Right atrium auricular region (tissue), 2 donors: ENCODE measurements at regions not wholly inside any gene's neighbourhood (a gene's known extent, or its start where the extent isn't known, plus 50 kb on each side); places are given as distances from the start of the nearest gene placed in this dataset.
"Not testable (repeated sequence)": the region's sequence is repeated elsewhere in the genome, so short reads cannot be mapped to it uniquely, and the experiment has no call there.

Experiments used
- DNase-seq: peaks from one replicate; pipeline ENCODE4 v3.0.0-alpha.2; 2019; ENCODE audit warnings: low spot score
- H3K27ac ChIP-seq, 2 donors: fragments of 200-600 bp; sonication (generic); 1 replicate in 1 of 2; 2 replicates in 1 of 2; pipeline ENCODE4 v1.5.1; 2016 to 2019
- H3K27me3 ChIP-seq, 2 donors: fragments of 200-600 bp; sonication (generic); one replicate each; pipeline versions ENCODE4 v1.5.1 to v1.6.0; 2017 to 2019
- H3K36me3 ChIP-seq: fragments of 200-600 bp; sonication (generic); one replicate; pipeline ENCODE4 v1.5.1; 2016
- H3K4me1 ChIP-seq, 2 donors: fragments of 200-600 bp; sonication (generic); one replicate each; pipeline versions ENCODE4 v1.5.1 to v1.6.0; 2017 to 2019
- H3K4me3 ChIP-seq, 2 donors: fragments of 200-600 bp; sonication (generic); 1 replicate in 1 of 2; 2 replicates in 1 of 2; pipeline ENCODE4 v1.5.1; 2017 to 2019; ENCODE audit warnings: mild to moderate bottlenecking in 1 of 2, moderate library complexity in 1 of 2
- H3K9me3 ChIP-seq, 2 donors: fragments of 200-600 bp; sonication (generic); one replicate each; pipeline ENCODE4 v1.5.1; 2019
- TF ChIP-seq, protein P1 (sequence below), 2 donors: fragments of 200-600 bp; sonication (generic); IDR thresholded peaks; one replicate each; pipeline ENCODE4 v1.5.1; 2019; ENCODE audit warnings: antibody characterized with exemption in 2 of 2

DNA sequence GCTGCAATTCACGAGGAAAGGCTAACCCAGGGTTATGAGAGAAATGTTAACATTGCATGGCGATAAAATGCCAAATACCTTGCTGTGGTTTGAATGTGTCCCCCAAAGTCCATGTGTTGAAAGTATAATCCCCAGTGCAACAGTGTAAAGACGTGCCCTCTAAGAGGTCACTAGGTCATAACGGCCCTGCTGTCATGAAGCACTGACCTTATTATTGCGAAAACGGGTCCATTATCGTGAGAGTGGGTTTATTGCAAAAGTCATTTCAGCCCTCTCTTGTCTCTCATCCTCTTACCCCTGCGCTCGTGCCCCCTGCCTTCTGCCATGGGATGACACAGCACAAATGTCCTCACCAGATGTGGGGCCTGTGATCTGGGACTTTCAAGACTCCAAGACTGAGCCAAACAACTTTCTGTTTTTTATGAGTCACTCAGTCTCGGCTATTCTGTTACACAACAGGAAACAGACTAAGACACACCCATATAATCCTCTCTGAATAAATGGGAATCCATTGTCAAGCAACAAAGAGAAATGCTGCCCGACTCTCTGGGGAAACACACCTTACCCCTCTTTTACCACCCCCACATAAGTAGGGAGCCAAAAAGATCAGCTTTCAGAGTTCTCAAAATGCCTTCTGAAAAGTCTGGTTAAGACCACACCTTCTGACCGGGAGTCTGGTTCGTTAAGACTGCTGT is 73.1 kb upstream of the UCN3 start:
- Histone ChIP-seq H3K4me3 (no peak overlapping the region), H3K4me1 (peaks cover 0 to 27% of the 10 kb centered on the region in 2 donors), H3K27me3 (no peaks in the 10 kb centered on the region), H3K9me3 (no peaks in the 10 kb centered on the region), H3K36me3 (no peaks in the 10 kb centered on the region), H3K27ac (peak overlapping the region; percentile 74 to 75)
- DNase-seq = peak; percentile 89
- TF ChIP-seq, protein P1, sequence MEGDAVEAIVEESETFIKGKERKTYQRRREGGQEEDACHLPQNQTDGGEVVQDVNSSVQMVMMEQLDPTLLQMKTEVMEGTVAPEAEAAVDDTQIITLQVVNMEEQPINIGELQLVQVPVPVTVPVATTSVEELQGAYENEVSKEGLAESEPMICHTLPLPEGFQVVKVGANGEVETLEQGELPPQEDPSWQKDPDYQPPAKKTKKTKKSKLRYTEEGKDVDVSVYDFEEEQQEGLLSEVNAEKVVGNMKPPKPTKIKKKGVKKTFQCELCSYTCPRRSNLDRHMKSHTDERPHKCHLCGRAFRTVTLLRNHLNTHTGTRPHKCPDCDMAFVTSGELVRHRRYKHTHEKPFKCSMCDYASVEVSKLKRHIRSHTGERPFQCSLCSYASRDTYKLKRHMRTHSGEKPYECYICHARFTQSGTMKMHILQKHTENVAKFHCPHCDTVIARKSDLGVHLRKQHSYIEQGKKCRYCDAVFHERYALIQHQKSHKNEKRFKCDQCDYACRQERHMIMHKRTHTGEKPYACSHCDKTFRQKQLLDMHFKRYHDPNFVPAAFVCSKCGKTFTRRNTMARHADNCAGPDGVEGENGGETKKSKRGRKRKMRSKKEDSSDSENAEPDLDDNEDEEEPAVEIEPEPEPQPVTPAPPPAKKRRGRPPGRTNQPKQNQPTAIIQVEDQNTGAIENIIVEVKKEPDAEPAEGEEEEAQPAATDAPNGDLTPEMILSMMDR (IDR thresholded peaks at IDR 0.05) = no peak

DNA sequence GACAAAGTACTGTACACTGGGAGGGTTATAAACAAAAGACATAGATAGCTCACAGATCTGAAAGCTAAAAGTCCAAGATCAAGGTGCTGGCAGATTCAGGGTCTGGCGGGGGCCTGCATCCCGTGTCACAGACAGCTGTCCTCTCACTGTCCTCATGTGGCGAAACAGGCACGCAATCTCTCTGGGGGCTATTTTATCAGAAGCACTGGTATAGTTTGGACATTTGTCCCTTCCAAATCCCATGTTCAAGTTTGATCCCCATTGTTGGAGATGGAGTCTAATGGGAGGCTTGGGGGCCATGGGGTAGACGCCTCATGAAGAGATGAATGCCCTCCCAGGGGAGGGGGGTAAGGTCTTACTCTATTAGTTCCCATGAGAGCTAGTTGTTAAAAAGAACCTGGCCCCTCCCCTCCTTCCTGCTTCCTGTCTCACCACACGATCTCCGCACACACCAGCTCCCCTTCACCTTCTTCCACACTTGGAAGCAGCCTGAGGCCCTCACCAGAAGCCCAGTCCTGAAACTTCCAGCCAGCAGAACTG is 72.5 kb upstream of the UCN3 start:
- no peaks in the 10 kb centered on the region for H3K27me3 ChIP-seq
- no peak for DNase-seq
- TF ChIP-seq, protein P1 (IDR thresholded peaks at IDR 0.05) = no peak
- no peaks in the 10 kb centered on the region for H3K9me3 ChIP-seq
- no peaks in the 10 kb centered on the region for H3K36me3 ChIP-seq
- H3K4me1 ChIP-seq = peaks cover 0 to 34% of the 10 kb centered on the region in 2 donors
- no peak overlapping the region for H3K4me3 ChIP-seq
- H3K27ac ChIP-seq = peak overlapping the region; percentile 74 to 75

DNA sequence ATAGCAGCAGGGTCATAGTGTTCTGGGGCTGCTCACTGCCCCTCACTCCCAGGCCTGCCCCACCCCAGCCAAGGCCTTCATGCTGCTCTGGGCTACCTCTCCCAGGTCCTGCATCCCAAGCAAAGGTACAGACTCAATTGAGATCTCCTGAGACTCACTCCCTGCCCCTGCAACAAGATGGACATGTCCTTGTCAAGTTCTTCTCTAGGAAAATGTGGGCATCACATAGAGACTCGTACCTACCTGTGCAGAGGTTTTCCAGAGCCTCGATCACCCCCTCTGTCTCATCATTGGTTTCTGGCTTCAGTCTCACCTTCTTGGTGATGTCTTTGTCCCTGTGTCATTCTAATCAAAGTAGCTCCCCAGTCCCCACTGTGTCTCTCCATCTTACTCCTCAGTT is 71.8 kb upstream of the UCN3 start:
- not testable (repeated sequence) for H3K27me3 ChIP-seq, H3K9me3 ChIP-seq, H3K27ac ChIP-seq, DNase-seq, H3K36me3 ChIP-seq, H3K4me3 ChIP-seq
- H3K4me1 ChIP-seq = peaks cover 0 to 38% of the 10 kb centered on the region in 2 donors

DNA sequence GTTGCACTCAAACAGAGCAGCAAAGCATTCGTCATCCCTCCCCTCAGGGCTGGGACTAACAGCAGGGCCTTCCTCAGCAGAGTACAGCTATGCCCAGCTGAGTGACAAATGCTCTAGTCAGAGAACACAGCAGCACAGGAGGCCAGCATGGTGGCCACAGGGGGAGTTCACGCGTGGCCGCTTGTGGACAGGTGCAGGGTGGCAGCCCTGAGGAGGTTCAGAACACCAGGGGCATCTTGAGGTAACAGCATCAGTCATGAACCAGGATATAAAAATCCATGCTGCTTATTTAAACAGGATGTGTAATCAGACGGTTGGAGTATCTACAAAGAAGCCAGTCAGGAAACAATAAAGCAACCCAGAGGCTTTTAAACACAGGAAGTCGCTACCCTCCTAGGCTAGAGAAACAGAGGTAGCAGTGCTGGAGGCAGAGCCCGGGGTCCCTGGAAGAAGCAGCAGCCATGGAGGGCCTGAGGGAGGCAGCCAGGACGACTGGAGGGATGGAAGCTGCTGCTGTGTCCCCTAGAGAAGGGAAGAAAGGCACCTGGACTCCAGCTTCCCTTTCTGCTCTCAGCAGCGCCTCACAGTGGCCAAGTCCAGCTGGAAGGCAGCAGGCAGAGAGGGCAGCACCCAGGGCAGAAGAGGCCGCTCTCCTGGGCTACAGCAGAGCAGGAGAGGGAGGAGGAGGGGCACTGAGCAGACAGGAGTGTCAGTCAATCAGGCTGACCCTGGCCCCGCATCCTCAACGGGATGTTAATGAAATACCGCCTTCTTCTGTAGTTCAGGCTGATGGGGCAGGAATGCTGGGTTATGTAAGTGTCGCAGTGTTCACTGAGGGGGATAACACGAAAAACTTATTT is 70.8 kb upstream of the UCN3 start:
- Histone ChIP-seq H3K4me3 (no peak overlapping the region), H3K9me3 (no peaks in the 10 kb centered on the region), H3K4me1 (peaks cover 0 to 44% of the 10 kb centered on the region in 2 donors), H3K27ac (peak overlapping the region; percentile 23 to 42), H3K36me3 (no peaks in the 10 kb centered on the region), H3K27me3 (no peaks in the 10 kb centered on the region)
- DNase-seq = no peak
- TF ChIP-seq, protein P1 (IDR thresholded peaks at IDR 0.05) = peak in 1 of 2 donors; percentile 57

DNA sequence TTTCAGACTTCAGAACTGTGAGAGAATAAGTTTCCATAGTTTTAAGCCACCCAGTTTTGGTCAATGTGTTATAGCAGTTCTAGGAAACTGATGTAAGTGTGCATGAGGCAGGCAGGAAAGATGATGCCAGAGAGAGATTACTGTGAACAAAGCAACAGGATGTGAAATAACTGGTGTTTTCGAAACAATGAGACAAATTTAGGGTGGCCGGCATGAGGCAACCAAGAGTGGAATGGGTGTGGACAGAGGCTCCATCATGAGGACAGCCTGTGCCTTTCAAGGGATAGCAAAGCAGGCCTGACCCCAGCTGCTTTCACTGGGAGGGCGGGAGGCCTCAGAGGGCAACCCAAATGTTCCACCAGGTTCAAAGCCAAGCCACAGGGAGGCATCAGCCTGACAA is 67.3 kb upstream of the UCN3 start:
- TF ChIP-seq, protein P1 (IDR thresholded peaks at IDR 0.05) = peak in 1 of 2 donors; percentile 31
- DNase-seq = peak; percentile 76
- Histone ChIP-seq H3K36me3 (no peaks in the 10 kb centered on the region), H3K4me3 (no peak overlapping the region), H3K9me3 (no peaks in the 10 kb centered on the region), H3K27ac (peak overlapping the region in 1 of 2 donors; percentile 35), H3K27me3 (no peaks in the 10 kb centered on the region), H3K4me1 (peaks cover 0 to 32% of the 10 kb centered on the region in 2 donors)

DNA sequence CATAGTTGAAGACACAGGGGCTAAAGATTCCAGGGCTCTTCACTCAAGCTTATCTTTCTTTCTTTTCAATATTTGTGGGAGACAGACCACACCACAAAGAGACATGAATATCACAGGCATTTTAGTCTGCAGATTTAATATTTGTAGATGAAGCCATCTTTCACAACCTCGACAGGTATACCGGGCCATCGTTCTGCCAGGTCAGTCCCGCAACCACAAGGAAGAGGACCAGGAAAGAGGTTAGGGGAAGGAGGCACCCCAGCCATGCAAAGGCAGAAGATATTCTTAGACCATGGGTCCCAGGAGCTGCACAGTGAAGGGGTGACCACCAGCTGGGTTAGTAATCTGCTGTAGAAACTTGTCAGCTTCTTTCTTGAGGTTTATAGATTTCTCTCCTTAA is 66.8 kb upstream of the UCN3 start:
- H3K27ac ChIP-seq = peak overlapping the region in 1 of 2 donors; percentile 35
- DNase-seq = no peak
- H3K27me3 ChIP-seq = no peaks in the 10 kb centered on the region
- peaks cover 0 to 31% of the 10 kb centered on the region in 2 donors for H3K4me1 ChIP-seq
- H3K9me3 ChIP-seq = no peaks in the 10 kb centered on the region
- TF ChIP-seq, protein P1 (IDR thresholded peaks at IDR 0.05) = no peak
- no peak overlapping the region for H3K4me3 ChIP-seq
- no peaks in the 10 kb centered on the region for H3K36me3 ChIP-seq
